HG02678 (cell line): ENCODE measurements at regions not wholly inside any gene's neighbourhood (a gene's known extent, or its start where the extent isn't known, plus 50 kb on each side); places are given as distances from the start of the nearest gene placed in this dataset.
A peak's percentile ranks its signal among the peaks of the same experiment; 100 is the strongest.

ENCODE experiments used
- ATAC-seq: cut with Tn5 transposase; IDR thresholded peaks from one replicate; pipeline ENCODE4 v1.9.1; 2021; ENCODE audit warnings: mild to moderate bottlenecking, moderate library complexity; ENCODE audit not compliant: unreplicated experiment

DNA sequence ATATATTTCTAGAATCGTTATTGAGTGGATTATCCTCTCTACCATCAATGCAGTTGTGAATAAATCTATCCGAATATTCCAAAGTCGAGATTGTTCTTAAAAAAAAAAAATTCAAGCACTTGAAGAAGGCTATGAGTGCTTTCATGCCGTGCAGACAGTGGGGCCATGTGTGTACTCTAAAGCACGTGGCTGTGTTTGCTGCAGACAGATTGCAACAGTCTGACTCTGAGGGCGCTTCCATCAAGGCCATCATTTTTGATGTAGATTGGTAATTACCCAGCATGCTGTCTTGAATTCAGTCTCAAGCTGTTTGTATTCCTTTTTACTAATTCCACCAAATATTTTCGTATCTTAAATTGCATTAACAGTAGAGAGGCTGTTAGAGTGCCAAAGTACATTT, 325.9 kb upstream of the LINC00305 start:
- no peak for ATAC-seq

DNA sequence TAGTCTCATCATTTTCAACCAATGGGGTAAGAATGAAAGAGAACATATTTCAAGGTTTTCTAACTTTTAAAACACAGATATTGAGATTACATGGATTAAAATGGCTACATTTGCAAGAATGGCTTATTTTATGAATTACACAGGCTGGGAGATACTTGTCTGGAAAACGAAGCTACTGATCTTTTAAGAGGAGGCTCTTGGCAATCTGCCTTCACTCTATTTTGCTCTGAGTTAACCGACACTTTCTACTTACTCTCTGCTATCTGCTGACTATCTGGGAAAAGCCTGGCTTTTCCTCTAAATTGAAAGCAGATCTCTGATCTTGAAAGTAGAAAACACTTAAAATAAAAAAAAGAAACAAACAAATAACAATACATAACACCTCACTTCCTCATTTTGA, 325.4 kb upstream of the LINC00305 start:
- ATAC-seq = no peak

DNA sequence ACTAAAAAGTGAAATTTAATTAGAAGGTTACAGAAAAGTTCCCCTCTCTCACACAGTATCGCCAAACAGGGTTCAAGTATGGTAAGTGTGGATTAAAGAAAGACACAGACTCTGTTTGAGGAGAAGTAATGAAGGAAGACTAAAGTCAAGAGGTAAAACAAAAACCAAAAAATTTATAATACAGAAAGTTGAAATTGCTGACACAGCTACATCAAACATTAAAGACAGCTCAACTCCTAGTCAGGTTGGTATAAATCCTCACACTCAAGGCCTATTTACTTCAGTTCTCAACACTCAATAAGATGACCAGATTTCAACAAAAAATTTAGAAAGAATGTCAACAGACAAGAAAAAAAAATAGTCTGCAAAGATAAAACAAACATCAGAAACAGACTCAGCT, 300.5 kb upstream of the LINC00305 start:
- ATAC-seq = no peak

DNA sequence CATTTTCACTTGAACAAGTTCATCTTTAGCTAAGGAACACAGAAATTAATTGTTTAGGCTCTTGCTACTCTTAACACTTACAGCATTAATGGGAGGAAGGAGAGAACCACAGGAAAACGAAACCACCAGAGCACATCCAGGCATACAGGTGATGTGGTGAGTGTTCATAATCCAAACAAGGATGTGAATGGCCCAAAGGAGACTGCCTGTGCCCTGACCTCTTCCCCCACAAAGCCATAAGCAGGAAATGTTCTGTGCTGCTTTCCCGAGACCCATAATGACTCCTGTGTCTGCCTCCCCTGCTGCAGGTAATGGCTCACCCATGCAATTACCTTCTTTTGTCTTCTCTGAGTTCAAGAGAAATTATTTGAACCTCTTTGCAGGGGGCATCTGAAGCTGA, 295.9 kb upstream of the LINC00305 start:
- ATAC-seq = no peak

DNA sequence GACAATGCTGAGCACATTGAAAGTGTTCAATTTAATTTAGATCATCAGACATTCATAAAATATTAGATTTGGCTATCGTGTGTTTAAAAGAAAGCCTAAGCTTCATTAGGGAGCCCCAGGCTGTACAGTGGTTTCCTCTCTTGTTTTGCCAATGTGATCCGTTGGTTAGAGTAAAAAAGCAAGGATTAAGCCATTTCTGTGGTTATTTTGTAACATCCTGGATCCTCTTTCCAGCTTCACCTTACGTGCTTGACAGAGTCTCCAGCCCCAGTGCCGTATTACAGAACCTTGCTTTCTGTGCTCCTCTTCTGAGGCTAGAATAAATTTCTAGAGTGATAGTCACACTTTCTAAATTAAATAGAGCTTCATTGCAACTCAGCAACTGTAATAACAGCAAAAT, 289.3 kb upstream of the LINC00305 start:
- ATAC-seq = no peak

DNA sequence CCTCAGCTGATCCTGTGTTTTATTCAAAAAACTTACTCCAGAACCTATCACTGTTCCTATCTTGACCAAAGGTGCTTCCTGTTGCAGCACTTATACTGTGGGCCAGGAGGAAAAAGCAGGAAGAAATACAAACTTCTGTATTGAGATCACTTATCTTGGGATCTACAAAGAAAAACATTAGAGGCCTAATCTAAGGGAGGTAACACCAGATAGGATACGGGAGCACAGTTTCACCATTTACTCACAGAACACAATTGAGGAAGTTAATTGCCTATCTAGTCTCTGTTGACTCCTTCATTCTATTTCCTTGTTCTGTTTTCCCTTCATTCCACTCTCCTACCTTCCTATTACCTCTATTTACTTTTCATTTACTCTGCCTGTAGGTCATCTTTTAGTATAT, 287.2 kb upstream of the LINC00305 start:
- ATAC-seq = no peak

DNA sequence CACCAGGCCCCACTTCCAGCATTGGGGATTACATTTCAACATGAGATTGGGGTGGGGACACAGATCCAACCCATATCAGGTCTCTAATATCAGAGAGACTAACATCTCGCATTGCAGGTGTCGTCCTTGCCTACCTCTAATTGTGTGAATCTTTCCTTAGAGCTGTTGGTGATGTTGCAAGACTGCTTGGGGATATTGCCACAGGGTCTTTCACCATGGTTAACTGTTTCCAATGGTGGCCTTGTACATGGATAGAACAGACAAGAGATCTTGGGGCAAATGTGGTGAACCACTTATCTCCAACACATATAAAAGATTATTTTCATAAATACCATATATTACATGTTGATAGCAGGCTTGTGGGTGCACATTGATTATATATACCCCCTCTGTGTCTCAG, 270.3 kb upstream of the LINC00305 start:
- ATAC-seq = no peak

DNA sequence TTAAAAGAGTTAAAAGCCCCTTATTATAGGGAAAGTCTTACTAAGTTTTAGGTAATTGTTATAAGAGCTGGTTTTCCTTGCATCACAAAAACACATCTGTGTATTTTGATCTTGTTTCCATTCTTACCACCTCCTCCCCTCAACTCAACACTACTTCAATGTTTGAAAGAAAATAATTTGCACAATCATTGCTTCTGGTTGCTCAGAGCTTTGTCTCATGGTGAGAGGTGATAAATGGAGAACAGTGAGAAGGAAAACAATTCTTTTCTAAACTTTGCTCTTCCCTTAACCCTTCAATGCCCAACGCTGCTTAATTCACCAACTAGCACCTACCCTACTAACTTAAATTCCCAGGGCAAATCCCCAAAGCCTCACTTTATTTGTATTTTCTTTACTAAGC, 268.1 kb upstream of the LINC00305 start:
- ATAC-seq = no peak

DNA sequence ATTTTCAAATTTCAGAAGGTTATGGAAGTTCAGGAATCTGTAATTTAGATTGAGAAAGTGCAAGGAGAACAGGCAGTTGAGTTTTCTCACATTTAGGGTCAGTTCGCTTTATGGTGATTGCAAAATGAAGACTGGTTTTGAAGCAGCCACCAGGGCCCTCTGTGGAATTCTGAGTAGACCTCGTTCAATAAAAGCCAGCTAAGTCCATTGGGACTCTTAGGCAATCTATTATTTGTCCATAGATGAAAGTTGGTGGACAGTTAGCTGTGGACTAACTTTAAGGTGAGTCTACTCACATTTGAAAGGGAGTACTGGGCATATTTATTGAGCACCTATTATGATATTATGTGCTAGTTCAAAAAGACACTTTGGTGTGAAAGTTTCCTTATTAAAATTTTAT, 266.3 kb upstream of the LINC00305 start:
- no peak for ATAC-seq

DNA sequence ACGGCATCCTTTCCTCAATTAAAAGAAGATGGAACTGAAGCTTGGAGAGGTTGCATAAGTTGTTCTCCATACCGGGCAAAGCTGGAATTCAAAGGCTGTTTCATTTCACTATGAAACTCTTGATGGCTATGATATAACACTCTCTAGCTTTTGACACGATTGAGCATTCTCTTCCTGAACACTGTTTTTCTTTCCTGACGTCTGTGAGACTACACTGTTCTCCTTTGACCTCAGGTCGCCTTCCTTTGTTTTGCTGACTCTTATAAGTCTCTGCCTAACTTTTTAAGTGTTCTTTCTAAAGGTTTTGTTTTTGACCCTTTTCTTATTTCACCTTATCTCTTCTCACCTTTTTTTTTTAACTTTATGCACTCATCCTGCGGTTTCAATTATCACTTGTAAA, 261.8 kb upstream of the LINC00305 start:
- no peak for ATAC-seq

DNA sequence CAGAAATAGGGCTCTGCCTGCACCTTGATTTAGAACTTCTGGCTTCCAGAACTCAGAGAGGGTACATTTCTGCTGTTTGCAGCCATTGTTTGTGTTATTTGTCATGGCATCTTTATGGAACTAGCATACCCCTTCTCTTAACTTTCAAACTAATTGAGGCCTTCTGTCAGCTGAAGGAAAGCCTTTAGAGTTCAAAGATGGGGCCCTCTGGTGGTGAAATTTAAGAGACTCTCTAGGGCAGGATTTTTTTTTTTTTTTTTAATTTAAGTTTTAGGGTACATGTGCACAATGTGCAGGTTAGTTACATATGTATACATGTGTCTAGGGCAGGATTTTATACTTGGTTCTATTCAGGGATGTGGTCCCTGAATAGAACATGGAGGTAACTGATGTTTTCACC, 260.6 kb upstream of the LINC00305 start:
- no peak for ATAC-seq

DNA sequence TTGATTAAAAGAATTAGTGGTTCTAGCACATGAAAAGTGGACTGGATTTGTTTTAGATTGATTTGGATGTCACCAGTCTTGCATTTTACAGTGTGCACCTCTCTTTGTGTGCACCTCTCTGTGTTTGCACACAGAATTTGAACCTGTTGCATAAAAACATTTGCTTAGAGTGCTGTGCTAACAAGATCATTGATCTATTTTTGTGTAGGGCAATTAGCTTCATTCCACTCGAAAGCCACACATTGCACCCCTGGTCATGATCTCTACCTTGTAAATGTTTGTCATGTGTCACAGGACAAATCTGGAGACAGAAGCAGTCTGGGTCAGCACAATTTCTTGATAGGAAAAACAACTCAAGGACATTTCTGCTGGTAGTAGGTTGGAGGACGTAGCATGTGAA, 258.7 kb upstream of the LINC00305 start:
- ATAC-seq = no peak

DNA sequence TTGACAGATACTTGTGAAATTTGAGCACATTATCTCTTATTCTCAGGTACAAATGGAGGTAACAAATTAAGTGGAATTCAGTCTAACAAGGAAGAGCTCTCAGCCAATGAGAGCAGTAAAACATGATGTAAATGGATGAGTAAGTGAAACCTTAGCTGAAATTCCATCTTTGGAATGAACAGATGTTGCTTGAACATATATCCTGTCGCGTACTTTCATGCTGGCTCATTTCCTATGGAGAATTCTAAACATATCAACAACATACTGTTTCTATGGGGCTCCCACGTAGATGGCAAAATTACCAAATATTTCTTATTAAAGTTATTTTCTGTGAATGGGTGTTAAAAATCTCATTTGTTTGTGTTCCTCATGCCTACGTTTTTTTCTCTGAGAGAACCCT, 256.3 kb upstream of the LINC00305 start:
- ATAC-seq = no peak

DNA sequence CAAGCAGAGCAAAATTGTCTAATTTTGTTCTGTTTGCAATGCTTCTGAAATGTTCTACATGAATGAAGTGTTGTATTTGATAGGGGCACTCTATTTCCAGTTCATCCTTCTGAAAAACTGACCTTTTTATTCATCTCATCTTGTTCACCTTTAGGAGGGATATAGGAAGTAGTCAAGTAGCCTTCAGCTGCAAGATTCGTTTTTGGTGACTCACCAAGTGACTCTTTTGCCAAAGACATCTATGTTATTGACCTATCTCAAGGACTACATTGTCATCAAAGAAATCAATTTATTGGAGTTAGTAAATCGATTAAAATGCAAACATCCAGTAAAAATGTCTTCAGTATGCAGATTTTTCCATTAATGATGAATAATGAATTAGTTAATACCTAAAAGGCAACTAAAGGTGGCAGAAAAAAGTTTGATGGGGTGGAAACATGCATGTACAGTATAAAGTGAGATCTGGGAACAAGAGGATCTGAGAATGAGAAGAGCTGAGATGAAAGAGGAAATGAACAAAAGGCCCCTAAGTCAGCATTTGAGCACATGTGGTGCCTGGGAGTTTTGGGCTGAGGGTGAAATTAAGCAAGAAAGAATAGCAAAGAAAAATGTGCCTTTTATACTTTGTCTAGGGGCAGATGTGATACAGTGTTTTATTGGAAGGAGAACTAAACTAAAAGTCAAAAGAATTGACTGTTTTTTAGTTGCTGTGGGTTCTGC, 255.1 kb upstream of the LINC00305 start:
- ATAC-seq = peak; percentile 43

DNA sequence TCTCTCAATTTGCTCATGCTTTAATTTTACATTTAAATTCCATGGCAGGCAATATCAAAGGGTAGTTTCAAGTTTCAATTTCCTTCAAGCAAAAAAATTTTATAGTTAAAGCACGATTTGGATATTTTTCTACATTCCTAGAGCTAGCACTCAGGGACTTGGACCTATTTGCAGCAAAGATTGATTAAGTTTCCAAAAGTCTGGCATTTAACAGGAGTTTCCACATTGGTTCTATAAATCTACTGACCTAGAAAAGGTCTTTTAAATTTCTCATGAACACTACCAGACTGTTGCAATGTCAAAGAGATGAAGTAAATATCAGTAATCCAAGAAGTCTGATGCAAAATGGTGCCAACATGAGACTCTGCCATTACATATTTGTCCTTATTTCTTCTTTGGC, 253.7 kb upstream of the LINC00305 start:
- ATAC-seq = no peak

DNA sequence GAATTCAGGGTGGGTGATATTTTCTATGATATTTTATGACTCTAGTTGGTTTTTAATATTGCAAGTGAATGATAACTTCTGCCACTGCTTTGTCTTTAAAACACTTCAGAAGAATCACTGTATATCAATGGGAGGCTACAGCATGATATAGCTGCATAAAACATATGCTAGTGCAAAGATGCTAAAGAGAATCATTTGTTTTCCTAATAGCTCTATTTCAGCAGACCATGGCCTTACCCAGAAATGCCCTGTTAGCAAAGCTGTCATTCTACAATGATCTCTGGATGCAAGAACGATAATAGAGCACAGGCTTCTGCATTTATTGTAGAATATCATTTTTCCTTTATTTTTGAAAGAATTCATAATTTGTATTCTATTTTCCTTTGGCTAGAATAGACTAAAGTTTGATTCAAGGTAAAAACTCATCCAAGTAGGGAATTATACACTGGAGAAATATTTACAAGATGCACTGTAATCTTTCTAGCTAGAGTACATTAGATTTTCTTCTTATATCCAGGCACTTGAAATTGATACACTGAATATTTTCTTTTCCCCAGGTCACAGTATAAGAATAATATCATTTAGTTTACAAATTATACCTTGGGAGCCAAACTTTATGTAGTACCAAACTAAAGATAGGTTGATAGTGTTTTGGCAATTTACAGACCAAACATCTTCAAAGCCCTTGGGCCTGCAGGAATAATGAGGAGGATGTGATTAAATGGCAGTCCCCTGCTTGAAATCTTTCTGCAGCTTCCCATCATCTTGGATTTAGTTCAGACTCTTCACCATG, 252.6 kb upstream of the LINC00305 start:
- ATAC-seq = no peak

DNA sequence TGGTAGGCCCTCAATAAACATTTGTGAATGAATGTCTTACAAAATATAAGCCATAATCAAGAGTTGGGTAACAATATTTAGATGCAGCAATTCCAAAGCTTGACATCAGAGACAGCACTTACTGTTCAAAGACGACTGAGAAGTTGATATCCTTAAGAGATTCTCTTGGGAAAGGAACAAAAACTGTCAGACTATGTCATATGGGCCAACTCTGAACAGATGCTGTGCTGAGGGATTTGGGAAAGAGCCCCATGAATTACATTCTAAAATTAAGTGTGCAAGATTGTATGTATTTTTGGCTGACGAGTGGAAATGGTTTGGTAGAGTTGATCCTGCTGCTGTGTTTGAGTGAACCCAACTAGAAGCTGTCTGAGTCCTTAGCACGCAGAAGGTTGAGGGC, 250.7 kb upstream of the LINC00305 start:
- ATAC-seq = no peak

DNA sequence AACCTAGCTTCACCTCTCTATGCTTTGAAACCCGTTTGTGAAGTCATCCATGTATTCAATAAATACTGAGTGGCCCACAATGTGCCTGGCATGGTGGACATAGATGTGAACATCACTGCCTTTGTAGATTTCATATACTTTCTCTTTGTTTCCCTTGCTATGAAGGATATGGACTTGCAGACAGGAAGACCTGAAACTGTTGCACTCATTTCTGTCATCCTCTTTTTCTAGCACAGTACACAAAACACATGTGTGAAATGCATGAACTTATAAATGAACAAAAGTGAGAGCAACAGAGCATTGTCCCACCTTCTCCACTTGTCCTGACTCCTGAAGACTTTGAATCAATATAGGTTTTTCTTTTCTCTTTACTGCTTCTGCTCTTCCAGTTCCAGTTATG, 249.4 kb upstream of the LINC00305 start:
- no peak for ATAC-seq

DNA sequence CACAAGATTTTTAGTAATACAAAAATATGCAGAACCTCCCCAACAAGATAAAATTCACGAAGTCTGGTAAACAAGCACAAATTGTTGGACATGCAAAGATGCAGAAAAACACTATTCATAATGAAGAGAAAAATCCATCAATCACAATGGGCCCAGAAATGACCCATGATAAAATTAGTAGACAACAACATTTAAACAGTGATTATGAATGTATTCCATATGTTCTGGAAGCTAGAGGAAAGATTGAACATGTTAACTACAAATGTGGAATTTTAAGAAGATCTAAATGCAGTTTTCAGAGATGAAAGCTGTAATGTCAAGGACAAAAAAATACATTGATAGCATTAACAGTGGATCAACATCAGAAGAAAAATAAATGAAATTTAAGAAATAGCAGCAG, 243.3 kb upstream of the LINC00305 start:
- ATAC-seq = no peak

DNA sequence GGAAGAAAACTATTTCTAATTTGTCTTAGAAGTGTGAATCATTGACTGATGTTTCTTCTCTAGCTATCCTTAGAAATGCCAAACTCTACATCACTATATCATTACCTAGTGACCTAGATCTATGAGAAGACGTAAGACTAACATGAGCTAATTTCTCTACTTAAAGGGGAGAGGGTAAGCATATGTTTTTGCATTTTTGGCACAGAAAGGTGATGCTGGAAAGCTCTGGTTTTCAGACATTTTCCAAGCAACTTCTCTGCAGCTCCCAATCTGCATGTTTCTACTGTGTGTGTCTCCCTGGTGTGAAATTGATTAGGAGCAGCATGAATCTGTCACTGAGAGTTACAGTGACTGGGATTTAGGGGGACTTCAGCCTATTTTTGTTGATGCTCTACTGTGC, 235.2 kb upstream of the LINC00305 start:
- ATAC-seq = no peak

DNA sequence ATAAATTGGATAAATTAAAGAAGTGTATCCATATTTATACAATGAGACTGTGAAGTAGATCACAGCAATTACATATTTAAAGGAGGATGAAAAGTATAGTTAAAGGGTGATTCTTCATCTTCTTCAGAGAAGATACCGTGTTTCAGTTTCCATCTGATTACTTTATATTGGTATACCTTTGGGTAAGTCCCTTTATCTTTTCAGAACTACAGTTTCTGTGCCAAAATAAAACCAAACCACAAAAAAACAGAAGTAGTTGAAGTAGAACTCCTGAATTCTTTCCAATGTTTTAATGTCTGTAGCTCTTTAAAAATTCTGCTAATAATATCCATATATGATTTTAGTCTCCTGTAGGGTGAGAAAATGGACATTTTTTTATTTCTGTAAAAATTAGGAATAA, 231.2 kb upstream of the LINC00305 start:
- ATAC-seq = peak; percentile 94

DNA sequence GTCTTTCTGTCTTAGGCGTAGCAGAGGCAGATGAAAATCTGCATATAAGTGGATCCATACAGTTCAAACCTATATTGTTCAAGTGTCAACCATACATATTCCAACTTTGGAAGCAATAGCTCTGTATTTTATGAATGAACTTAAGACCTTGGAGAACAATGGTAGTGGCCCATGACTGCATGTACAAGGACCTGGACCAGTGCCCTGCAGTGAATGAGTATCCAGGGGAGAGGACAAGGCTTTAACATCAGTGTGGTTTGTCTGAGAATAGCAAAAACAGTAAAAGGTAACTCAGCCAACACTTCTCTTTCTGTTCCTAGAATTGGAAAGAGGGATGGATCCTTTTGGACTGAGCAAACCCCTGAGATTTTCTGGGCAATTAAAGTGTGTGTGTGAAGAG, 230.8 kb upstream of the LINC00305 start:
- ATAC-seq = peak; percentile 24

DNA sequence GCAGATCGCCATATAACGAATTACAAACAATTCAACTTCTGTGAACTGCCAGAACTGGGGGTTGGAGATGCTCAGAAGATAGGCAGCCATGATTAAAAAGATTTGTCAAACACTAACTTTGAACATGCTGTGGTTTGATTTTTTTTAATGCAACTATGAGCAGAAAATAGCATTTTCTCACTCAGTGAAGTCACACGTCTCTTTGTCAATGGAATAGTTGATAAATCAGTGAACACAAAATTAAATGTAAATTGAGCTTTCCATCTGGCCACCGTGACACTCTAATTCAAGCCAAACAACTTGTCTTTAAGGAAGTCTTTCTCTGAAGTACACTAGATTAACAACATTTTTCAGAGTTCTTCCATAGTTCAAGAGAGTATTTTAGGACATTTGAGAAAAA, 228.6 kb upstream of the LINC00305 start:
- ATAC-seq = no peak
